ENCODE measurements at regions not wholly inside any gene's neighbourhood (a gene's known extent, or its start where the extent isn't known, plus 50 kb on each side); places are given as distances from the start of the nearest gene placed in this dataset.
"Not testable (repeated sequence)": the region's sequence is repeated elsewhere in the genome, so short reads cannot be mapped to it uniquely, and the experiment has no call there.

- no peak for DNase-seq
- H3K9me3 ChIP-seq = no peaks in the 10 kb centered on the region
- no peaks in the 10 kb centered on the region; the same call in 1 of the 2 replicates for H3K4me1 ChIP-seq
- H3K27me3 ChIP-seq = no peaks in the 10 kb centered on the region
- H3K36me3 ChIP-seq = no peaks in the 10 kb centered on the region
- H3K4me3 ChIP-seq (ENCODE audit: low read depth, low read length) = no peak overlapping the region
- TF ChIP-seq CTCF (IDR thresholded peaks at IDR 0.05; ENCODE audit: low read depth, low read length) = no peak
Observed at GRCh38 chr12:88810806-88811205, 230.5 kb upstream of the KITLG start.

GRCh38 chr12:88809841-88810240 lies 229.6 kb upstream of the KITLG start:
- H3K4me1 ChIP-seq; H3K27me3 ChIP-seq; DNase-seq; H3K4me3 ChIP-seq (ENCODE audit: low read depth, low read length); H3K9me3 ChIP-seq; H3K36me3 ChIP-seq: not testable (repeated sequence)

- Histone ChIP-seq H3K27me3 (no peaks in the 10 kb centered on the region), H3K4me1 (no peaks in the 10 kb centered on the region), H3K4me3 (ENCODE audit: low read depth, low read length) (no peak overlapping the region), H3K9me3 (no peaks in the 10 kb centered on the region), H3K36me3 (no peaks in the 10 kb centered on the region)
- DNase-seq = no peak
- no peak for TF ChIP-seq CTCF (IDR thresholded peaks at IDR 0.05; ENCODE audit: low read depth, low read length)
Observed at GRCh38 chr12:88805692-88806091, 225.4 kb upstream of the KITLG start.

- Histone ChIP-seq H3K36me3 (no peaks in the 10 kb centered on the region), H3K4me1 (no peaks in the 10 kb centered on the region), H3K4me3 (ENCODE audit: low read depth, low read length) (no peak overlapping the region), H3K9me3 (no peaks in the 10 kb centered on the region), H3K27me3 (no peaks in the 10 kb centered on the region)
- DNase-seq = no peak
- TF ChIP-seq CTCF (IDR thresholded peaks at IDR 0.05; ENCODE audit: low read depth, low read length) = no peak
Observed at GRCh38 chr12:88805286-88805685, 225.0 kb upstream of the KITLG start.

- H3K4me3 ChIP-seq (ENCODE audit: low read depth, low read length) = no peak overlapping the region
- DNase-seq = no peak
- no peak for TF ChIP-seq CTCF (IDR thresholded peaks at IDR 0.05; ENCODE audit: low read depth, low read length)
Observed at GRCh38 chr12:88802096-88802706, 221.9 kb upstream of the KITLG start.

GRCh38 chr12:88801227-88802095 lies 221.2 kb upstream of the KITLG start:
- H3K4me1 ChIP-seq = no peaks in the 10 kb centered on the region
- H3K4me3 ChIP-seq (ENCODE audit: low read depth, low read length) = no peak overlapping the region
- H3K27me3 ChIP-seq = no peaks in the 10 kb centered on the region
- no peaks in the 10 kb centered on the region for H3K36me3 ChIP-seq
- no peak for DNase-seq
- no peak for TF ChIP-seq CTCF (IDR thresholded peaks at IDR 0.05; ENCODE audit: low read depth, low read length)
- no peaks in the 10 kb centered on the region for H3K9me3 ChIP-seq

More at GRCh38 chr12:88802096-88802706, 221.9 kb upstream of the KITLG start:
- Histone ChIP-seq H3K36me3 (no peaks in the 10 kb centered on the region), H3K27me3 (no peaks in the 10 kb centered on the region), H3K9me3 (no peaks in the 10 kb centered on the region), H3K4me1 (no peaks in the 10 kb centered on the region)
